Mucosa of descending colon (tissue), 3 donors: ENCODE measurements at regions not wholly inside any gene's neighbourhood (a gene's known extent, or its start where the extent isn't known, plus 50 kb on each side); places are given as distances from the start of the nearest gene placed in this dataset.

Experiments used
- ATAC-seq: fragments of 200-7000 bp; cut with Tn5 transposase; one replicate; pipeline ENCODE4 v1.9.1; 2020; ENCODE audit warnings: mild to moderate bottlenecking, moderate library complexity
- DNase-seq, 3 donors: peaks; one replicate each; pipeline ENCODE4 v3.0.0-alpha.2; 2020
- H3K36me3 ChIP-seq: fragments of 200-600 bp; one replicate; pipeline ENCODE4 v1.8.0; 2021; ENCODE audit warnings: low read depth, mild to moderate bottlenecking
- H3K4me1 ChIP-seq: fragments of 200-600 bp; one replicate; pipeline ENCODE4 v1.8.0; 2021; ENCODE audit warnings: low read depth, mild to moderate bottlenecking
- H3K4me3 ChIP-seq: fragments of 200-600 bp; one replicate; pipeline ENCODE4 v1.8.0; 2021; ENCODE audit warnings: mild to moderate bottlenecking
- H3K9me3 ChIP-seq: fragments of 200-600 bp; one replicate; pipeline ENCODE4 v1.8.0; 2021; ENCODE audit warnings: mild to moderate bottlenecking
- intact Hi-C, 2 donors: fragments of 100-400 bp; cut with DNase I in 1 of 2; cut with micrococcal nuclease in 1 of 2; formaldehyde crosslinking; loops; one replicate each; pipeline versions ENCODE4 v1.11.0 to v1.11.1; 2022; cut with DNase I, micrococcal nuclease
- TF ChIP-seq, protein P1 (sequence below): fragments of 200-600 bp; IDR thresholded peaks from one replicate; pipeline ENCODE4 v1.8.0; 2022; ENCODE audit warnings: antibody characterized with exemption, mild to moderate bottlenecking
- donor health status: DM: no; HTN: no; CAD: no; lungs with moderate emphysema.
- donor health status: DM: no; HTN: no; CAD: no.
- donor health status: DM: no; HTN: yes; CAD: no.

- no peaks in the 10 kb centered on the region for H3K36me3 ChIP-seq
- no peak for ATAC-seq
- no peak overlapping the region for H3K4me3 ChIP-seq
- intact Hi-C loops, result no loop called here
- TF ChIP-seq, protein P1, sequence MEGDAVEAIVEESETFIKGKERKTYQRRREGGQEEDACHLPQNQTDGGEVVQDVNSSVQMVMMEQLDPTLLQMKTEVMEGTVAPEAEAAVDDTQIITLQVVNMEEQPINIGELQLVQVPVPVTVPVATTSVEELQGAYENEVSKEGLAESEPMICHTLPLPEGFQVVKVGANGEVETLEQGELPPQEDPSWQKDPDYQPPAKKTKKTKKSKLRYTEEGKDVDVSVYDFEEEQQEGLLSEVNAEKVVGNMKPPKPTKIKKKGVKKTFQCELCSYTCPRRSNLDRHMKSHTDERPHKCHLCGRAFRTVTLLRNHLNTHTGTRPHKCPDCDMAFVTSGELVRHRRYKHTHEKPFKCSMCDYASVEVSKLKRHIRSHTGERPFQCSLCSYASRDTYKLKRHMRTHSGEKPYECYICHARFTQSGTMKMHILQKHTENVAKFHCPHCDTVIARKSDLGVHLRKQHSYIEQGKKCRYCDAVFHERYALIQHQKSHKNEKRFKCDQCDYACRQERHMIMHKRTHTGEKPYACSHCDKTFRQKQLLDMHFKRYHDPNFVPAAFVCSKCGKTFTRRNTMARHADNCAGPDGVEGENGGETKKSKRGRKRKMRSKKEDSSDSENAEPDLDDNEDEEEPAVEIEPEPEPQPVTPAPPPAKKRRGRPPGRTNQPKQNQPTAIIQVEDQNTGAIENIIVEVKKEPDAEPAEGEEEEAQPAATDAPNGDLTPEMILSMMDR, result no peak
- H3K9me3 ChIP-seq, result no peaks in the 10 kb centered on the region
- DNase-seq, result no peak
- no peaks in the 10 kb centered on the region for H3K4me1 ChIP-seq
Observed at GRCh38 chr10:43890124-43890523, 241.4 kb upstream of the ZNF32 start.

- no peaks in the 10 kb centered on the region for H3K36me3 ChIP-seq
- no peak overlapping the region for H3K4me3 ChIP-seq
- intact Hi-C loops, result no loop called here
- H3K4me1 ChIP-seq, result no peaks in the 10 kb centered on the region
- TF ChIP-seq, protein P1, result no peak
- ATAC-seq (no peak), DNase-seq (no peak)
- H3K9me3 ChIP-seq, result no peaks in the 10 kb centered on the region
Observed at GRCh38 chr10:43888586-43888985, 239.9 kb upstream of the ZNF32 start.

GRCh38 chr10:43885842-43886241 lies 237.2 kb upstream of the ZNF32 start:
- TF ChIP-seq, protein P1, result no peak
- no peak overlapping the region for H3K4me3 ChIP-seq
- no peaks in the 10 kb centered on the region for H3K9me3 ChIP-seq
- ATAC-seq (no peak), DNase-seq (no peak)
- intact Hi-C loops, result no loop called here
- H3K36me3 ChIP-seq, result no peaks in the 10 kb centered on the region
- no peaks in the 10 kb centered on the region for H3K4me1 ChIP-seq

DNA sequence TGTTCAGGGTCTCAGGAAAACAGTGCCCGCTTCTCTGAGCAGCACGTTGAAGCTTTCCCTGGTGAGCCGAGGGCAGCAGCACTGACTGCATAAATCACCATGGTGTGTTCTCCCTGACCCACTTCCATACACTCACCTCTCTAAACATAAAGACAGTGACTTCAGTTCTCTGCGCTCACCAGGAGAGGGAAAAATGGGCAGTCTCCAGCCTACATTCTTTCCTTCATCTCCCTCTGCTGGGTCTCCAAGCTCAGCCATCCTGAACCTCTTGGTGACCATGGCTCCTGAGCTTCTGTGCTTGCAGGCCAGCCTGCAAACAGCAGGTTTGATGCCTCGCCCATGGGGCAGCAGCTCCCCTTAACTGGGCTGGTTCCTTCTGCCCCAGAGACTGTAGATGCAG lies 236.6 kb upstream of the ZNF32 start:
- Histone ChIP-seq H3K9me3 (no peaks in the 10 kb centered on the region), H3K4me1 (no peaks in the 10 kb centered on the region), H3K36me3 (no peaks in the 10 kb centered on the region), H3K4me3 (no peak overlapping the region)
- intact Hi-C loops, result no loop called here
- TF ChIP-seq, protein P1, result no peak
- DNase-seq (no peak), ATAC-seq (no peak)

- no peak for ATAC-seq
- TF ChIP-seq, protein P1, result no peak
- intact Hi-C loops, result no loop called here
- DNase-seq, result no peak
- H3K4me3 ChIP-seq, result no peak overlapping the region
- H3K9me3 ChIP-seq, result no peaks in the 10 kb centered on the region
- no peaks in the 10 kb centered on the region for H3K36me3 ChIP-seq
- no peaks in the 10 kb centered on the region for H3K4me1 ChIP-seq
Observed at GRCh38 chr10:43884501-43885105, 235.9 kb upstream of the ZNF32 start.

- DNase-seq (no peak), ATAC-seq (no peak)
- no peaks in the 10 kb centered on the region for H3K36me3 ChIP-seq
- H3K9me3 ChIP-seq, result no peaks in the 10 kb centered on the region
- intact Hi-C loops, result no loop called here
- no peaks in the 10 kb centered on the region for H3K4me1 ChIP-seq
- H3K4me3 ChIP-seq, result no peak overlapping the region
- TF ChIP-seq, protein P1, result no peak
Observed at GRCh38 chr10:43882711-43883110, 234.0 kb upstream of the ZNF32 start.
